Hematopoietic multipotent progenitor cell treated with erythropoietin and hydrocortisone succinate and interleukin-3 and kit ligand, for 15 days (in vitro differentiated cells): ENCODE measurements at regions not wholly inside any gene's neighbourhood (a gene's known extent, or its start where the extent isn't known, plus 50 kb on each side); places are given as distances from the start of the nearest gene placed in this dataset.
"Not testable (repeated sequence)": the region's sequence is repeated elsewhere in the genome, so short reads cannot be mapped to it uniquely, and the experiment has no call there.

Experiments used
- DNase-seq: peaks from one replicate; pipeline ENCODE4 v3.0.0-alpha.2; 2015; ENCODE audit warnings: low spot score

GRCh38 chr2:196492946-196493345 lies 146.6 kb upstream of the CCDC150 start:
- DNase-seq = no peak

- DNase-seq = no peak
Observed at GRCh38 chr2:196498962-196499361, 140.6 kb upstream of the CCDC150 start.

GRCh38 chr2:196499686-196500085 lies 139.8 kb upstream of the CCDC150 start:
- no peak for DNase-seq

GRCh38 chr2:196500686-196501431 lies 138.7 kb upstream of the CCDC150 start:
- no peak for DNase-seq

- no peak for DNase-seq
Observed at GRCh38 chr2:196501836-196502235, 137.7 kb upstream of the CCDC150 start.

GRCh38 chr2:196502386-196502785 lies 137.1 kb upstream of the CCDC150 start:
- DNase-seq = no peak

GRCh38 chr2:196503398-196503797 lies 136.1 kb upstream of the CCDC150 start:
- no peak for DNase-seq

- DNase-seq = no peak
Observed at GRCh38 chr2:196504788-196505187, 134.7 kb upstream of the CCDC150 start.

GRCh38 chr2:196510246-196510645 lies 129.3 kb upstream of the CCDC150 start:
- DNase-seq = no peak

- no peak for DNase-seq
Observed at GRCh38 chr2:196511258-196512168, 128.0 kb upstream of the CCDC150 start.

GRCh38 chr2:196513796-196514526 lies 125.6 kb upstream of the CCDC150 start:
- no peak for DNase-seq

- DNase-seq = no peak
Observed at GRCh38 chr2:196514641-196515040, 124.9 kb upstream of the CCDC150 start.

GRCh38 chr2:196515051-196515450 lies 124.5 kb upstream of the CCDC150 start:
- no peak for DNase-seq

- DNase-seq = no peak
Observed at GRCh38 chr2:196515608-196516007, 123.9 kb upstream of the CCDC150 start.

- DNase-seq = no peak
Observed at GRCh38 chr2:196516564-196516963, 123.0 kb upstream of the CCDC150 start.

- DNase-seq = no peak
Observed at GRCh38 chr2:196520605-196521004, 118.9 kb upstream of the CCDC150 start.

- not testable (repeated sequence) for DNase-seq
Observed at GRCh38 chr2:196526981-196527725, 112.4 kb upstream of the CCDC150 start.

- no peak for DNase-seq
Observed at GRCh38 chr2:196528486-196529223, 110.9 kb upstream of the CCDC150 start.

GRCh38 chr2:196530910-196531309 lies 108.6 kb upstream of the CCDC150 start:
- no peak for DNase-seq

GRCh38 chr2:196533772-196534397 lies 105.6 kb upstream of the CCDC150 start:
- no peak for DNase-seq

GRCh38 chr2:196534495-196534894 lies 105.0 kb upstream of the CCDC150 start:
- DNase-seq = no peak
